ENCODE measurements at regions not wholly inside any gene's neighbourhood (a gene's known extent, or its start where the extent isn't known, plus 50 kb on each side); places are given as distances from the start of the nearest gene placed in this dataset.

DNA sequence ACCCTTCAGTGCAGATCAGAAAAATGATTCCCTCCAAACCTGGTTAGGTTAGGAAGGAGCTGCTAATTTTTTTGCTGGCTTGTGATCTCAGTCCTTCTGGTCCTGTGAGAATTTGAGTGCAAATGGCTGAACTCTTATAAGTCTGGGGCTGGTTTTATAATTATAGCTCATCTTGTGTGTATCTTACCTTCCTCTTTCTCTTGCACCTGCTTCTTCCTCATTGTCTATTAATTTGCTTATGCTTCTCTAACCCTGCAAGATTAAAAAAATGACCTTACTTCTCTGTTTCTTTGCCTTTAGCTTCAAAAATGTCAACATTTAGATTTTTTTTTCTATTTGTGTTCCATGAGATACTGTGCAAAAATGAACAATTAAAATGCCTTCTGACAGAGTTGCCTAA lies 576.2 kb downstream of the DHX35 start:
- no peak overlapping the region for H3K9ac ChIP-seq (ENCODE audit: low read length)
- BruUV-seq (replicated peaks): no TSS peak
- H3F3A ChIP-seq (ENCODE audit: low read length, unreplicated experiment): no peaks in the 10 kb centered on the region
- no peaks in the 10 kb centered on the region for H3K27me3 ChIP-seq (ENCODE audit: low read length)
- no peaks in the 10 kb centered on the region for H3K9me2 ChIP-seq (replicated peaks; ENCODE audit: low read length)
- no peaks in the 10 kb centered on the region for H3K4me1 ChIP-seq (ENCODE audit: insufficient read depth, low read length)
- POLR2A ChIA-PET (ENCODE audit: unreplicated experiment): no interaction called here
- ATAC-seq (no peak), DNase-seq (no peak)
- no peaks in the 10 kb centered on the region for H4K20me1 ChIP-seq (ENCODE audit: low read length)
- H3K4me3 ChIP-seq (ENCODE audit: low read length): no peak overlapping the region
- no peak overlapping the region for H2AFZ ChIP-seq (ENCODE audit: low read length)
- H3K36me3 ChIP-seq (ENCODE audit: low read depth, low read length): no peaks in the 10 kb centered on the region
- no peaks in the 10 kb centered on the region for H3K79me2 ChIP-seq (ENCODE audit: low read length)
- H3K4me2 ChIP-seq (ENCODE audit: low read length): no peak overlapping the region
- intact Hi-C loops (cut with micrococcal nuclease): no loop called here
- no peak for TF ChIP-seq EZH2 (IDR thresholded peaks at IDR 0.05; ENCODE audit: low read length, unreplicated experiment)
- TF ChIP-seq, protein P1, sequence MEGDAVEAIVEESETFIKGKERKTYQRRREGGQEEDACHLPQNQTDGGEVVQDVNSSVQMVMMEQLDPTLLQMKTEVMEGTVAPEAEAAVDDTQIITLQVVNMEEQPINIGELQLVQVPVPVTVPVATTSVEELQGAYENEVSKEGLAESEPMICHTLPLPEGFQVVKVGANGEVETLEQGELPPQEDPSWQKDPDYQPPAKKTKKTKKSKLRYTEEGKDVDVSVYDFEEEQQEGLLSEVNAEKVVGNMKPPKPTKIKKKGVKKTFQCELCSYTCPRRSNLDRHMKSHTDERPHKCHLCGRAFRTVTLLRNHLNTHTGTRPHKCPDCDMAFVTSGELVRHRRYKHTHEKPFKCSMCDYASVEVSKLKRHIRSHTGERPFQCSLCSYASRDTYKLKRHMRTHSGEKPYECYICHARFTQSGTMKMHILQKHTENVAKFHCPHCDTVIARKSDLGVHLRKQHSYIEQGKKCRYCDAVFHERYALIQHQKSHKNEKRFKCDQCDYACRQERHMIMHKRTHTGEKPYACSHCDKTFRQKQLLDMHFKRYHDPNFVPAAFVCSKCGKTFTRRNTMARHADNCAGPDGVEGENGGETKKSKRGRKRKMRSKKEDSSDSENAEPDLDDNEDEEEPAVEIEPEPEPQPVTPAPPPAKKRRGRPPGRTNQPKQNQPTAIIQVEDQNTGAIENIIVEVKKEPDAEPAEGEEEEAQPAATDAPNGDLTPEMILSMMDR (conservative IDR thresholded peaks at IDR 0.05; ENCODE audit: low read depth, low read length): no peak
- no peak for TF ChIP-seq EZH2phosphoT487 (IDR thresholded peaks at IDR 0.05; ENCODE audit: borderline replicate concordance, low read length)
- CTCF ChIA-PET: no interaction called here
- H3K9me3 ChIP-seq (ENCODE audit: low read length): peaks cover 18% of the 10 kb centered on the region
- H3K27ac ChIP-seq (ENCODE audit: low read length): no peak overlapping the region

DNA sequence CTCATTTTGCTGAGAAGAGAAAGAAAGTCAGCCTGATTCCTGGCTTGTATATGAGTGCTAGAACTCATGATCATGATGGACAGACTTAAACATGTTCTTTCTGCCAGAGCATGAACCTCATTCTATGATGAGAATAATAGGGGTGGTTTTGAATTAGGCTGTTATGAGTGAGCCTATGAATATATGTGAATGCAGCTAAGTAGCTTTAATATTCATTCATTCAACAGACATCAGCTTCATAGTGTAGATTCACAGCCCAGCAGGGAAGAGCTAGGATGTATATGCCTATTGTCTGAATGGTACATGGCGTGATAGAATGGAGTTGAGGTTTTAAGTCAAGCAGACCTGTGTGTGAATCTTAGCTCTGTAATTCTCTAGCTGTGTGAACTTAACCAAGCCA lies 573.2 kb downstream of the DHX35 start:
- ChIA-PET CTCF (no interaction called here), POLR2A (ENCODE audit: unreplicated experiment) (no interaction called here)
- no peak overlapping the region for H3K27ac ChIP-seq (ENCODE audit: low read length)
- no peak for ATAC-seq
- intact Hi-C loops (cut with micrococcal nuclease): no loop called here
- no peak overlapping the region for H3K4me3 ChIP-seq (ENCODE audit: low read length)
- H3K36me3 ChIP-seq (ENCODE audit: low read depth, low read length): no peaks in the 10 kb centered on the region
- DNase-seq: no peak
- no peaks in the 10 kb centered on the region for H3K9me2 ChIP-seq (replicated peaks; ENCODE audit: low read length)
- no peak overlapping the region for H3K9ac ChIP-seq (ENCODE audit: low read length)
- H3K9me3 ChIP-seq (ENCODE audit: low read length): peaks cover 11% of the 10 kb centered on the region; the same call in 1 of the 2 replicates
- no peaks in the 10 kb centered on the region for H3K27me3 ChIP-seq (ENCODE audit: low read length)
- H3K79me2 ChIP-seq (ENCODE audit: low read length): no peaks in the 10 kb centered on the region
- H2AFZ ChIP-seq (ENCODE audit: low read length): no peak overlapping the region
- no peaks in the 10 kb centered on the region for H4K20me1 ChIP-seq (ENCODE audit: low read length)
- no peak overlapping the region for H3K4me2 ChIP-seq (ENCODE audit: low read length)
- H3K4me1 ChIP-seq (ENCODE audit: insufficient read depth, low read length): no peaks in the 10 kb centered on the region
- H3F3A ChIP-seq (ENCODE audit: low read length, unreplicated experiment): no peaks in the 10 kb centered on the region
- no TSS peak for BruUV-seq (replicated peaks)
- TF ChIP-seq, protein P1 (conservative IDR thresholded peaks at IDR 0.05; ENCODE audit: low read depth, low read length): no peak
- TF ChIP-seq EZH2phosphoT487 (IDR thresholded peaks at IDR 0.05; ENCODE audit: borderline replicate concordance, low read length) (no peak), EZH2 (IDR thresholded peaks at IDR 0.05; ENCODE audit: low read length, unreplicated experiment) (no peak)

DNA sequence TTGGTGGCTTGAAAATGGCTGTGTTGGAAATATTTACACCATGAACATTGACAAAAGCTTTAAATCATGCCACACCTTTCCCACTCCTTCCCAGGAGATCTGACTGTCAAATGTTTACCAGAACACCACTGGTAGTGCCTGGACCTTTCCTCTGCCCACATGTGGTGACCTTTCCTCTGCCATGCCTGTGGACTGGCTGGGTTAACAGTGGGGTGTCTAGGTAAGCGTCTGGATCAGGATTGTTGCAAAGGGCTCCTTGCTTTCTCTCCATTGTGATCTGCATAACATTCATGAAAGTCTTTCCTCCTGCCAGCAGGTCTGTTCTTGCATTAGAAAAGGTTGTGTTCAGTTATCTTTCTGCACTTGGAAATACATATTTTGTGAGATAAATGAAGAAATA lies 572.7 kb downstream of the DHX35 start:
- H3K9me2 ChIP-seq (replicated peaks; ENCODE audit: low read length): no peaks in the 10 kb centered on the region
- BruUV-seq (replicated peaks): no TSS peak
- ChIA-PET CTCF (no interaction called here), POLR2A (ENCODE audit: unreplicated experiment) (interaction anchor here (0.7 kb wide), 1 partner anchor 144 kb away, joined by 3 read pairs; no protein-coding TSS in a partner anchor)
- intact Hi-C loops (cut with micrococcal nuclease): no loop called here
- ATAC-seq (no peak), DNase-seq (no peak)
- no peaks in the 10 kb centered on the region for H4K20me1 ChIP-seq (ENCODE audit: low read length)
- H3K9me3 ChIP-seq (ENCODE audit: low read length): peaks cover 8% of the 10 kb centered on the region; the same call in 1 of the 2 replicates
- TF ChIP-seq EZH2phosphoT487 (IDR thresholded peaks at IDR 0.05; ENCODE audit: borderline replicate concordance, low read length): no peak
- TF ChIP-seq, protein P1 (conservative IDR thresholded peaks at IDR 0.05; ENCODE audit: low read depth, low read length): no peak
- no peak for TF ChIP-seq EZH2 (IDR thresholded peaks at IDR 0.05; ENCODE audit: low read length, unreplicated experiment)
- no peak overlapping the region for H3K4me3 ChIP-seq (ENCODE audit: low read length)
- H3K27me3 ChIP-seq (ENCODE audit: low read length): no peaks in the 10 kb centered on the region
- H3K79me2 ChIP-seq (ENCODE audit: low read length): no peaks in the 10 kb centered on the region
- H3K27ac ChIP-seq (ENCODE audit: low read length): no peak overlapping the region
- no peaks in the 10 kb centered on the region for H3K36me3 ChIP-seq (ENCODE audit: low read depth, low read length)
- H3K4me2 ChIP-seq (ENCODE audit: low read length): no peak overlapping the region
- H3K4me1 ChIP-seq (ENCODE audit: insufficient read depth, low read length): no peaks in the 10 kb centered on the region
- no peak overlapping the region for H3K9ac ChIP-seq (ENCODE audit: low read length)
- no peak overlapping the region for H2AFZ ChIP-seq (ENCODE audit: low read length)
- no peaks in the 10 kb centered on the region for H3F3A ChIP-seq (ENCODE audit: low read length, unreplicated experiment)
